Stomach (tissue), 8 donors: ENCODE measurements at regions not wholly inside any gene's neighbourhood (a gene's known extent, or its start where the extent isn't known, plus 50 kb on each side); places are given as distances from the start of the nearest gene placed in this dataset.

Source experiments
- DNase-seq, 2 donors: peaks; one replicate each; pipeline versions ENCODE4 v3.0.0 to v3.0.0-alpha.2; 2013 to 2019
- H3K27ac ChIP-seq, 5 donors: fragments of 200-600 bp in 4 of 5; sonication (generic) in 4 of 5; one replicate each; pipeline ENCODE4 v1.5.1; 2013 to 2019; ENCODE audit warnings: mild to moderate bottlenecking in 1 of 5, moderate library complexity in 1 of 5
- H3K27me3 ChIP-seq, 3 donors: fragments of 200-600 bp; sonication (generic); one replicate each; pipeline ENCODE4 v1.5.1; 2017 to 2019; ENCODE audit warnings: mixed run types in 1 of 3
- H3K36me3 ChIP-seq, 4 donors: fragments of 200-600 bp; sonication (generic); 1 replicate in 3 of 4; 2 replicates in 1 of 4; pipeline ENCODE4 v1.5.1; 2016 to 2019
- H3K4me1 ChIP-seq, 4 donors: fragments of 200-600 bp; sonication (generic); one replicate each; pipeline ENCODE4 v1.5.1; 2016 to 2019
- H3K4me3 ChIP-seq, 4 donors: fragments of 200-600 bp; sonication (generic) in 3 of 4; one replicate each; pipeline ENCODE4 v1.5.1; 2016 to 2019; ENCODE audit warnings: mild to moderate bottlenecking in 1 of 4
- H3K9me3 ChIP-seq, 4 donors: fragments of 200-600 bp; sonication (generic); one replicate each; pipeline ENCODE4 v1.5.1; 2016 to 2019
- CTCF ChIP-seq, 7 experiments: fragments of 450-650 bp in 4 of 7; fragments of 200-600 bp in 3 of 7; sonication (generic) in 3 of 7; IDR thresholded peaks; one replicate each; pipeline ENCODE4 v1.5.1; 2016 to 2019; ENCODE audit warnings: antibody characterized with exemption in 7 of 7, control low read depth in 2 of 7, mild to moderate bottlenecking in 1 of 7
- EP300 ChIP-seq: sonication (generic); formaldehyde crosslinking; IDR thresholded peaks from one replicate; pipeline ENCODE4 v1.6.1; 2017; ENCODE audit warnings: antibody characterized with exemption
- POLR2A ChIP-seq, 4 donors: fragments of 450-650 bp; IDR thresholded peaks; one replicate each; pipeline ENCODE4 v1.6.1; 2016; ENCODE audit warnings: antibody characterized with exemption in 4 of 4, control low read depth in 2 of 4, mild to moderate bottlenecking in 1 of 4, moderate library complexity in 1 of 4
- POLR2AphosphoS5 ChIP-seq, 3 donors: sonication (generic); formaldehyde crosslinking; IDR thresholded peaks; one replicate each; pipeline ENCODE4 v1.6.1; 2016; ENCODE audit warnings: antibody characterized with exemption in 3 of 3
- WGBS, 5 donors: extraction: QIAGEN DNeasy Blood & Tissue Kit in 3 of 5; methylation state at CpG; one replicate each; pipeline versions ENCODE4 v1.1.5 to v1.1.7; 2013 to 2018; 5-methylcytosine and 5-hydroxymethylcytosine counted together
- intact Hi-C: fragments of 100-400 bp; cut with DNase I; formaldehyde crosslinking; loops from one replicate; pipeline ENCODE4 v1.15.1; 2023; ENCODE audit warnings: low total_unique reads
- donor health status: healthy with polysubstance abuse.
- donor health status: Bipolar disorder and iron deficiency.
- donor health status: healthy.

- intact Hi-C loops: no loop called here
- no peak overlapping the region for H3K4me3 ChIP-seq
- no peaks in the 10 kb centered on the region for H3K27me3 ChIP-seq
- H3K9me3 ChIP-seq: no peaks in the 10 kb centered on the region
- no peak for DNase-seq
- H3K4me1 ChIP-seq: no peaks in the 10 kb centered on the region
- TF ChIP-seq POLR2AphosphoS5 (IDR thresholded peaks at IDR 0.05) (no peak), CTCF (IDR thresholded peaks at IDR 0.05) (no peak), EP300 (no peak), POLR2A (IDR thresholded peaks at IDR 0.05) (no peak)
- H3K27ac ChIP-seq: no peak overlapping the region
- H3K36me3 ChIP-seq: no peaks in the 10 kb centered on the region
These were observed 533.2 kb downstream of the REEP3 start for GRCh38 chr10:64054392-64054791.

GRCh38 chr10:64059884-64060283, 538.7 kb downstream of the REEP3 start:
- no peak for TF ChIP-seq EP300
- no peak for TF ChIP-seq POLR2AphosphoS5 (IDR thresholded peaks at IDR 0.05)
- no peak for TF ChIP-seq CTCF (IDR thresholded peaks at IDR 0.05)
- no peak for TF ChIP-seq POLR2A (IDR thresholded peaks at IDR 0.05)
- Histone ChIP-seq H3K27ac (no peak overlapping the region), H3K4me3 (no peak overlapping the region), H3K4me1 (no peaks in the 10 kb centered on the region), H3K36me3 (no peaks in the 10 kb centered on the region), H3K9me3 (no peaks in the 10 kb centered on the region), H3K27me3 (no peaks in the 10 kb centered on the region)
- DNase-seq: no peak
- intact Hi-C loops: no loop called here
- 41 to 77% (median 61%) methylated on average over 1 of the region's 1 CpG for WGBS, 5 donors

- TF ChIP-seq POLR2A (IDR thresholded peaks at IDR 0.05) (no peak), CTCF (IDR thresholded peaks at IDR 0.05) (no peak), POLR2AphosphoS5 (IDR thresholded peaks at IDR 0.05) (no peak), EP300 (no peak)
These were observed 539.2 kb downstream of the REEP3 start for GRCh38 chr10:64060389-64060788.

GRCh38 chr10:64062793-64063192, 541.6 kb downstream of the REEP3 start:
- TF ChIP-seq EP300 (no peak), POLR2A (IDR thresholded peaks at IDR 0.05) (no peak), POLR2AphosphoS5 (IDR thresholded peaks at IDR 0.05) (no peak), CTCF (IDR thresholded peaks at IDR 0.05) (no peak)
- WGBS, 5 donors: 50 to 56% (median 53%) methylated on average over 4 of the region's 4 CpGs
- no peaks in the 10 kb centered on the region for H3K9me3 ChIP-seq
- DNase-seq: no peak
- no peaks in the 10 kb centered on the region for H3K27me3 ChIP-seq
- no peak overlapping the region for H3K4me3 ChIP-seq
- no peaks in the 10 kb centered on the region for H3K36me3 ChIP-seq
- H3K27ac ChIP-seq: no peak overlapping the region
- intact Hi-C loops: no loop called here
- H3K4me1 ChIP-seq: no peaks in the 10 kb centered on the region

More at GRCh38 chr10:64060389-64060788, 539.2 kb downstream of the REEP3 start:
- no peaks in the 10 kb centered on the region for H3K27me3 ChIP-seq
- no peak for DNase-seq
- no peak overlapping the region for H3K27ac ChIP-seq
- no peaks in the 10 kb centered on the region for H3K4me1 ChIP-seq
- no peaks in the 10 kb centered on the region for H3K9me3 ChIP-seq
- 75 to 85% (median 83%) methylated on average over 7 of the region's 7 CpGs for WGBS, 5 donors
- H3K36me3 ChIP-seq: no peaks in the 10 kb centered on the region
- no peak overlapping the region for H3K4me3 ChIP-seq
- intact Hi-C loops: no loop called here
